ENCODE measurements at regions not wholly inside any gene's neighbourhood (a gene's known extent, or its start where the extent isn't known, plus 50 kb on each side); places are given as distances from the start of the nearest gene placed in this dataset.

DNA sequence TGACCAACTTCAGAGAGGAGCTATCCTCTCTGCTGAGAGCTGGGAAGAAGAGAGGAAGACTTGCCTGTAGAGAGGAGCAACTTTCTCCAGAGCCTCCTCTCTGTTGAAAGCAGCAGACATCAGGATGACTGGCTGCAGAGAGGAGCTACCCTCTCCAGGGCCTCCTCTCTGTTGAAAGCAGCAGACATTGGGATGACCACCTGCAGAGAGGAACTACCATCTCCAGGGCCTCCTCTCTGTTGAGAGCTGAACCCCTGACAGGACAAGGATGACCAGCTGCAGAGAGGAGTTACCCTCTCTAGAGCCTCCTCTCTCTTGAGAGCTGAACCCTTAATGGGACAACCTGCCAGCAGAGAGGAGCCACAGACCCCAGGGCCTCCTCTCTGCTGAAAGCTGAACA, 83.0 kb upstream of the GJB5 start:
- no peak for DNase-seq

DNA sequence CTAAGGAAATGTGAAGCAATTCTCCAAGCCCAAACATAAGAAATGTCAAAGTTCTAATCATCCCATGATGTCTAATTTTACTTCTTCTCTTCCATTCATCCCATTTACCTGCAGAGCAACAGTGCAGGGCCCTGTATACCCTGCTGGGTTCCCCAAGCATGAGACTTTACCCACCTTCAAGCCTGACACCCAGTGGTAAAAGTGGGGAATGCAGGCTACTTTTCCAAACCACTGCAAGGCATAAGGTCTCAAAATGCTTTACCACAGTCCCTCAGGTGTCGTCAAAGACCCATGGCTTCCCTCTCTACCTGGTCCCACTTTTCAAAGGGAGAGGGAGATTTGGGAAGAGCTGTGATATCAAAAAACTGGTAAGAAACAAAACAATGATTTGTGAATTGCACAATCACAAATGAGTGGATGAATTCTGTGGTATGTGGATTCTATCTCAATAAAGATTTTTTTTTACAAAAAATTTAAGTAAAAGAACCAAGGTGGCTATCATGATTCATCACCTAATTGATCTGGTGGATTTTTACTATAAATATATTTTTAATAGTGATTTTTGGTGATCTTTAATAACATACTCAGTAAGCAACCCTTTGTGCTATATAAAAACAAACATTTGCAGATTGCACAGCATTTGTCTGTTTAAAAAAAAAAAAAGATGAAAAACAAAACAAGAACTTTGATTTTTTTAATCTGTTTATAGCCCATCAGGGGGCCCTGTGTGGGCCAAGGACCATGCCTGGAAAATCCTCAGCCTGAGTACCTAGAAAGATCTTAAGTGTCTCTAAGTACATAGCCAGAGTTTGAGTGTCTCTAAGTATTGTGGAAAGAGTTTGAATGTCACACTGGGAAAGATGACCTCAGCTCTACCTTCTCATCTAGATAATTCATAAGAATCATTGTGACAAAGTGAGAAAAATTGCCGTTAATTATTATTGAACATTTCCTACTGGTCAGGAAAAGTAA, 73.1 kb upstream of the GJB5 start:
- DNase-seq, result peak; percentile 64

DNA sequence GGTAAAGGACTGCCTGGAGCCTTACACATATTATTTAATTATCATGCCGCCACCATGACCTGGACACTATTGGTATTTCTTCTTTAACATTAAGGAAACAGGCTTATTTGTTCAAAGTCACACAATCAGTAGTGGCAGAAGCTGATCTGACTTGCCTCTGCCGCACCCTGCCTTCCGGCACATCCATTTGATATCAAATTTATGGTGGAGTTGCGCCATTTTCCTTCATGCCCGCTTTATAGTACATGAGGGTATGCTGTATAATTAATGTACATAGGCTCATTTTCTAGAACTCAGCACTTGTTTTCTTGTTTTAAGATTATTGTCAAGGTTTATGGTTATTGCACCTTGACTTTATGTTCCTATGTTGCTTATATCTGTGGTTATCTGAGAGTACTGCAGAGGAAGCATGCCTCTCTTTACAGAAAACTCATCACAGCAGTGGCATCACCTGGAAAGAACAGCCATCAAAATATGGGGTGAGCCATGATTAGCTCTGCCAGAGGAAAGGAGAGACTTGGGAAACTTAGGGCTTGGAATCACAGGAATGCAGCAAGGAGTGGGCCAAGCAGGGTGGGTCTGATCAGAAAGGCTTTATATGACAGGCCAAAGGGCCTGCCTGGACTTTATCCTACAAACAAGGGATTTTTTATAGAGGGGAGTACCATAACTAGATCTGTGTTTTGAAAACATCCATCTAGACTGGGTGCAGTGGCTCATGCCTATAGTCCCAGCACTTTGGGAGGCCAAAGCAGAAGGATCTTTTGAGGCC, 72.2 kb upstream of the GJB5 start:
- no peak for DNase-seq

DNA sequence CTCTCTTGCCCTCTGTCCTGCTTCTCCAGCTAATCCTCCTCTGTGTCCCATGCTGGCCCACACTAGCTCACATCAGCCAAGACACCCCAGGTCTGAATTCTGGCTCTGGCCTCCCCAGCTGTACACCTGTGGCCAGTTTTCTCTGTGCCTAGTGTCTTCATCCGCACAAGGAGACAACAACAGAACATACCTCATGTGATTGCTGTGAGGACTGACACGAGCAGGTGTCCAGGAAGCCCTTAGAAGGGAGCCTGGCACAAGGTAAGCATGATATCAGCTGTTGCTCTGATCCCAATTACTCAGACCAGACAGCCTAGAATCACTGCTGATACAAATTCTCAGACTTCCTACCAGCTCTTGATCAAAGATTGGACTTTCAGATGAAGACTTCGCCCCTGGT, 71.2 kb upstream of the GJB5 start:
- no peak for DNase-seq

DNA sequence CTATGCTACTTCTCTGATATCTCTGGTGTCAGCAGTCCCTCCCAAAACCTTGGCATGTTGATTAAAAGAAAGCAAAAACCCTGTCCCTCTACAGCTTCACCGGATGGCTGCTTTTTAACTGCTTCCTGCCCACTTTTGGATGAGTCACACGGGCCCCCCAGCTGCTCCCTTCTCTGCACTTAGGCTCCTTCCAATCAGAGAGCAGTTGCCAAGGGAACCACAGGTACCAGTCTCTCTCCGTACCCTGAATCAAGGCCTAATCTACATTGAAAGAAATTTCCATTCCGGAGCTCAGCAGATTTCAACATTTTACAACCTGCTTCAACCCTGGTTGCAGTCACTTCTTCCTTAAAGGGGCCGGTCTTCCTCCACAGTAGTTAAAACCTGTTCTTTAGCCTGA, 70.6 kb upstream of the GJB5 start:
- DNase-seq, result no peak

DNA sequence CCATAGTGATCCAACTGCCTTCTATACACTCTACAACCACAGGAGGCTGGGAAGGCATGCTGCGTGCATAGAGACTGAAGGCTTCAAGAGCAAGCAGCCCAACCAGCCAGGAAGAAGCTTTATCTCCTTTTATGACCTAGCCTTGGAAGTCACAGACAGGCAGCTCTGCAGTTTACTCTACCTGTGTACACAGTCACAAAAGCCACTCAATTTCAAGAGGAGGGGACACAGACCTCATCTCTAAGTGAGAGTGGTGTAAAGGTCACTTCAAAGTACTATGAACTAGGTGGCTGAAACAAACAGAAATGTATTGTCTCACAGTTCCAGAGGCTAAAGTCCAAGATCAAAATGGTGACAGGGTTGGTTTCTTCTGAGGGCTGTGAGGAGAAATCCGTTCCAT, 69.6 kb upstream of the GJB5 start:
- no peak for DNase-seq

DNA sequence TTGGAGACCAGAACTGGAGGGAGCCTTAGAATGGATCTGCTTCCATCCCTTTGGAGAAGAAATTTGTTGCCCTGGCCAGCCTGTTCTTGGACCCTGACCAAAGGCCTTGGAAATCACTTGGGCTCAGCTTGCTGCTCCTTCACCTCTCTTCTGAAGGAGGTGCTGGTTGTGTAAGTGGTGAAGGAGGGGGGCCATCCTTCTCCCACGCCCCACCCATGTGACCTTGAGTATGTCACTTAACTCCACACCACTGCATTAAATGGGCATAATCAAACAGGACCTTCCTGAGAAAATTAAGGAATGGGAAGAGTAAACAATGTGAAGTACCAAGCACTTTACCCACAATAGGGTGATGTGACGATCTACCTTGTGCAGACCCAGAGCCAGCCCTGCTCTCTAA, 68.3 kb upstream of the GJB5 start:
- no peak for DNase-seq

DNA sequence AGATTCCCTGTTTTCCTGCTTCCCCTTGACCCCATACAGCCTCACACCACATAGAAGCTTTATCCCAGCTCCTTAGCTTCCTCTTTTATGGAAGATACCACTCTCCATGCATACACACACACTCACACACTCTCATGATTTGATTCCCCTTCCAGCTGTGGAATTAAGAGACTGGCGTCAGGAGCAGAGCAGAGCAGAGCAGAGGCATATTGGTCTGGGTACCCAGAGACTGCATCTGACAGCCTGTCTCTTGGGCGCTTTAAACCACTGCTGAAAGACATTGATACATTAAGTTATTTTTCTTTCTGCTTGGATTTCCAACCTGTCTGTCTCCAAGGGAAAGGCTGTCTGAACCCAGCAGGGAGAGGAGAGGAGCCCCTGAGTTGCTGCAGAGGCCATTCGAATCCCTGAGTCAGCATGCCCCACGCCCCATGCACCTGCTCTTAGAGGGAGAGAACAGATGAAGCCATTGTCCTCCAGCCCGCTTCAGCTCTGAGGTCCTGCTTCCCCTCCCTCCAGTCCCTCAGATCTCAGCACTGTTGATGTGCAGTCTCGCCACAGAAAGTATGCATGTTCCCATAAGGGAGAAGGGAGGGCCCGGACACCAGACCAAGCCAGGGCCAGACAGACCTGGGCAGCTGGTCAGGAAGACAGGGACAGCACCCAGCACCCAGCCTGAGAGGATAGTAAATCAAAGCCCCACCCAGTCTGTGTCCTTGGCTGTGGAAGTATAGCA, 66.7 kb upstream of the GJB5 start:
- no peak for DNase-seq

DNA sequence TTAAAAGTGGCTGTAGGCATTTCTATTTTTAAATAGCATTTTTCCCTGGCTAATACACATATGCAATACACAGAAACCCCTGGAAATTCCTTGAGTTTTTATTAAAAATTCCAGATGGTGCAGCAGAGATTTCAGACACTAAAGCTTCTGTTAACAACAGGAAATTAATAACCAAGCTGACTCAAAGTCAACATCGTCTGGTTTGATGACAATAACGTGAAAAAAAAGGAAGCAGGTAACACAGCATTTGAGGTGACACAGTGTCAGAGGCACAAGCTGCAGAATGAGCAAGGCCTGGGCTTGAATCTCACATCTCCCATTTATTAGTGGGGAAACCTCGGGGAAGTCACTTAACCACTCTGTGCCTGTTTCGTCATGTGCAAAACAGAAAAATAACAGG, 64.6 kb upstream of the GJB5 start:
- DNase-seq, result no peak

DNA sequence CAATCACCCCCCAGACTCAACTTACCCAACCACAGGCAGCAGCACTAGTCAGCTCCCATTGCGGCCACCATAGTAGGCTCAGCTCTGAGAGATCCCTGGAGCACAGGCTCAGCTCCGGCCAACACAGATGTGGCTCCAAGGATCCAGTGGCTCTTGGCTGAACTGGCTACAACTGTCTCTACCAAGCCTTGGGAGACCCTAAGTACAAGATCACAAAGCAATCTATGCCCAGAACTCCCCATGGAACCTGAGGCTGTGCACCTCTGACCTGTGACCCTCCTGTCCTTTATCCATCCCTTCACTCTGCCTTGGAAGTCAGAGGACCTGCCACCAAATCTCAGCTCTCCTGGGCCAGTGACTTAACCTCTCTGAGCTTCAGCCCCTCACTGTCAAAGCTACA, 61.8 kb upstream of the GJB5 start:
- DNase-seq, result no peak

DNA sequence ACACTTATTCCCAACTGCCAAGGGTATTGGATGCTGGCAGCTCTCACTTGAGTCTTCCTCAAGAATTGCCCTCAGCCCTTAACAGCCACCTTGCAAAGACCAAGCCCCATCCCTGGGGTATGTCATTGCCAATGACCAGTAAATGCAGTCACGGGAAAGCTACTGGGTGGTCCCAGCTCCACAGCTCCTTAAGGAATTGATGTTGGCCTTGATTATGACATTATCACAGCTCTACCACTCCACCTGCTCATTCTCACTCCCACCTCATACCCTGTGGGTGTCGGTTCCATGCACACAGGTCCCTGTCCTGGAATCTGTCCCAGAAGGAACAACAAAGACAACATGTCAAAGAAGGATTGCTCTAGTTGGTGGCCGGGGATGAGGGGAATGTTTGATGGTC, 60.5 kb upstream of the GJB5 start:
- DNase-seq, result no peak

DNA sequence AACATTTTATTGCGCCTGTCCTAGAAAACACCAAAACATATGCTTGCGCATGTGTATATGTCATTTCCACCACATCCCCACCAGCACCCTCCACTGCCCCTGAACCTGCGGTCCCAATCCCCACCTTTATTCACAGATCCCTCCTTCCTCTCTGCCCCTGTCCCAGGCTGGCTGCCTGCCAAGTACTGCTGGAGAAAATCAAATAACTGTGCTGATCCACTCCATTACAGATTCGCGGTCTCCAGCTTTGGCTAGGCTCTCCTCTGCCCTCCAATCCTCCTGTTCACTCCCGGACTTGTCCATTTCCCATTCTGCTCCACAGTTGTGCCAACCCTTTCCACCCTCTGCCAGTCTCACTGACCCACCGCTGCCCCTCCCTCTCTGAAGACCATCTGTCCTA, 59.3 kb upstream of the GJB5 start:
- no peak for DNase-seq

DNA sequence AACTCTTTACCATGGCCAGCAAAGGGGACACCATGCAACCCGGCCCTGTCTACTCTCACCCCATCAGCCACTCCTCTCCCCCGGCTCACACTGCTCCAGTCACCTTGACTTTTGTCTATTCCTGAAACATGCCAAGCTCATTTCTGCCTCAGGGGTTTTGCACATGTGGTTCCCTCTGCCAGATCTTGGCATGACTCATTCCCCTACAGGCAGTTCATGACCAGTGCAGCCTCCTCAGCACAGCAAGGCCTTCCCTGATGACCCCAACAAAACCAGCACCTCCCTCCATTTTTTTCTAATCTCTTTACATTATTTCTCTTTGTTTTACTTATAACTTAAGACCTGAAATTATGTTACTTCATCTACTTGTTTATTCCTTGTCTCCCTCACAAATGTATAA, 58.6 kb upstream of the GJB5 start:
- DNase-seq, result no peak

DNA sequence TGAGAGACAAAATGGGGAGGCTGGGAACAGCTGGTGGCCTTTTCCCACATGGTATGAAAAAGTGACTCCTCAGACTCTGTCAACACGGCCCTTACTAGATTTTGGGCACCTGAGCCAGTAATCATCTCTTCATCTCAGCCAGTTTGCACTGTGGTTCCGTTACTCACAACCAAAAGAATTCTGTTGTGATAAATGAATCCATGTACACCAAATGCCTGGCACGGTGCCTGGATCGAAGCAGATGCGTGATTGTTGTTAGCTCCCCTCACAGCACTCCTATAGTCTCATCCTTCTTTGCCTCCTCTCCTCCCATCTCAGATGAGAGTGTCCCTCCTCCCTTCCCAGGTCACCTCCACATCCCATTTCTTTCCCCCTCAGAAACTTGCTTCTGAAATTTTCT, 57.9 kb upstream of the GJB5 start:
- DNase-seq, result no peak

DNA sequence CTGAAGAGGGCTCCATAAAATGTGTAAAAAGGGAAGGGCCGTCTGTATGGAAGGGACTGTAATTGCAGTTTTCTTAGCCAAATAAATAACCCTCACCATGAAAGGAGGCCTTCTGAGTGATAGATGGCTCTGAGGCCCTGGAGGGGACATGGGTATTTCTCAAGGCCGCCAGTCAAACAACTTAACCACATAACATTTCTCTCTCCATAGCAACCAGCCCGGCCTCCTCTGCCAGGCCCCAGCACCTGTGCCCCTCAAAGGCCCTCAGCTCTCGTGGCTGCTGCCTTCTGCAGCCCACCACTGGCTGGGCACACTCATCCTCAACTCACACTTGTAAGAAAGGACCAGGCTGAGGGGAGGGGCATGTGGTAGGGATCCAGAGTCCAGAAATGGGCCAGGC, 57.0 kb upstream of the GJB5 start:
- DNase-seq, result no peak

DNA sequence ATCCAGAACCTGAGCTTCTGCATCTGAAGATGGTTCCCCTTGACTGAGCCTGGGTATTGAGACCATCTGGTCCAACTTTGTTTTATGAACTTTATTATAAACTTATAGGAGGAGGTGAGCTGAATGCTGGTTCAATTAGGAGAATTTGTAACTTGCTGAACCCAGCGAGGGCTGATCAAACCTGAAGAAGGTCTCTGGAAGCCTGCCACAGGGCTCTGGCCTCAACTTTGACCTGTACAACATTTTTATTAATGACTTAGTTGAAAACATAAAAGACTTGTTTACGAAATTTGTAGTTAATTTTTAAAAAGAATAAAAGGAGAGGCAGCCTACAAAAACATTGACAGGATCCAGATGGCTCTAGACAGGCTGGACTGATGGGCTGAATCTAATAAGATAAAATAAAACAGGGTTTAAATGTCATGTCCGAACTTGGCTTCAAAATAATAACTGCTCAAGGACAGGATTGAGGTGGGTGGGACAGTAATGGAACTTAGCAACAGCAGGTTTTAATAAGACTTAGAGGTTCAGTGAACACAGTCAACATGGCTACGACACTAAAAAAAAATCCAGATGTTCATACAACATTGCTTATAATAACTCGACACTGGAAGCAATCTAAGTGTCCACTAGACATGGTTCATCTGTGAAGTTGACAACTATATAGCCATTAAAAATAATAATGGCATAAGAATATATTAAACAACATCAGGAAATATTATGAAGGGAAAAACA, 53.4 kb upstream of the GJB5 start:
- no peak for DNase-seq
